HG03175 (cell line): ENCODE measurements at regions not wholly inside any gene's neighbourhood (a gene's known extent, or its start where the extent isn't known, plus 50 kb on each side); places are given as distances from the start of the nearest gene placed in this dataset.
"Not testable (repeated sequence)": the region's sequence is repeated elsewhere in the genome, so short reads cannot be mapped to it uniquely, and the experiment has no call there.

ENCODE experiments used
- ATAC-seq: cut with Tn5 transposase; IDR thresholded peaks from one replicate; pipeline ENCODE4 v1.9.1; 2021; ENCODE audit warnings: mild to moderate bottlenecking, moderate library complexity; ENCODE audit not compliant: unreplicated experiment

DNA sequence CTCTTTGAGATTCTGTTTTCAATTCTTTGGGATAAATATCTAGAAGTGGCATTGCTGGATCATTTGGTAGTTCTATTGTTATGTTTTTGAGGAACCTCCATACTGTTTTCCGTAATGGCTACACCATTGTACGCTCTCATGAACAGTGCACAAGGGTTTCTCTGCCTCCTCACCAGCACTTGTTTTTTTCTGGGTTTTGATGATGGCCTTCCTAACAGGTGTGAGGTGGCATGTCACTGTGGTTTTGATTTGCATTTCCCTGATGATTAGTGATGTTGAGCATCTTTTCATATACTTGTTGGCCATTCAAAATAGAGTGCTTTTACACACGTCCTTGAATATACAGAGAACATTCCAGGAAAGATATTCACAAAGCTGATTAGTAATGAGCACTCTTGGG, 86.8 kb upstream of the ADORA2B start:
- peak; percentile 56 for ATAC-seq

GRCh38 chr17:15860774-15861173, 84.2 kb upstream of the ADORA2B start:
- peak; percentile 66 for ATAC-seq

GRCh38 chr17:15864061-15864460, 80.9 kb upstream of the ADORA2B start:
- ATAC-seq, result not testable (repeated sequence)

DNA sequence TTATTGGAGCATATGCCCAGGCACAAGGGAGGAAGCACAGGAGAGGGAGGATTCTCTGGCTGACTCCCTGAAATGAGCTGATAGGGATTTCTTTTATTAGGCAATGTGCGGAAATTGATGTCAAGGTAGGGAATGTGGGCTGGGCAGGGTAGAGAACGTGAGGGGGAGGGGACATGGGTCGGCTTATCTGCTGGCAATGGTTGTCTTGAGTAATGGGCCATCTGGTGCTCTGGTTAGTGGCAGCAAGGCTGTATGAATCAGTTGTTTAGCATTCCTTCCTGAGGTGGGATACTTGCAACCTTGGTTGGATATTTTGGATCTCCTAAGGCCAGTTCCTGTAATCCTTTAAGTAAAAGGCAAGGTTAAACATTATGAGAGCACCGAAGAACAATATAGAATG, 80.5 kb upstream of the ADORA2B start:
- not testable (repeated sequence) for ATAC-seq

GRCh38 chr17:15866015-15866414, 78.9 kb upstream of the ADORA2B start:
- ATAC-seq, result not testable (repeated sequence)

GRCh38 chr17:15867331-15867730, 77.6 kb upstream of the ADORA2B start:
- not testable (repeated sequence) for ATAC-seq

DNA sequence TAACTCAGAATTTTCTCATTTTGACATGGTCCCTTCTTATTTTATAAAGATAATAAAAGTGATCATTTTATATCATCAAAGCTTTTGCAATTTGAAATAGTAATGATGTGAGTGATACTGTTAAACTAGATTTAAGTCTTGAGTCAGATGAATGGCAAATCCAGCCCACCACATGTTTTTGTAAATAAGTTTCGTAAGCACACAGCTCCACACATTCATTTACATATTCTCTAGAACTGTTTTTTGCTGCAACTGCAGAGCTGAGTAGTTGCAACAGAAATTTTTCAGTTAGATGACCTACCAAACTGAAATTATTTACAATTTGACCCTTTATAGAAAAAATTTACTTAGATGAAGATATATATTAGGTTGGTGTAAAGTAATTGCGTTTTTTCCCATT, 75.1 kb upstream of the ADORA2B start:
- ATAC-seq, result not testable (repeated sequence)

- not testable (repeated sequence) for ATAC-seq
These were observed 72.3 kb upstream of the ADORA2B start for GRCh38 chr17:15872677-15873076.

- not testable (repeated sequence) for ATAC-seq
These were observed 66.9 kb upstream of the ADORA2B start for GRCh38 chr17:15877882-15878500.

- ATAC-seq, result no peak
These were observed 62.7 kb upstream of the ADORA2B start for GRCh38 chr17:15882058-15882720.

DNA sequence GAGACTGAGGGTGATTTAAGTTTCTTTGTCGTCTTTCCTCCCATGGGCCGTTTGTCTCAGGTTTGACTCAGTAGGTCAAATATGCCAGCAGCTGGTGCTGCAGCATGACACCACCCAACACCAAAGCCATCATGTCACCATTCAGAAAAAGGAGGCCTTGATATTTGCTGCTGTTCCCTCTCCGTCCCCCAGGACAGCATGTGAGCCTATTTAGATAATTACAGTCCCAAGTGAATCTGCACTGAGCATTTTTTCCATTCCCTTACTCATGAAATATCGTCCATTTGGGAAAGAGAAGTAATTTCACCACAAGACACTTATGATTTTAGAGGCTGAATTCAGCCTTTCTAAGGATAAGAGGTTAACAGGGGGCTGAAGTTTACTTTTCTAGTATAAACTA, 62.2 kb upstream of the ADORA2B start:
- ATAC-seq, result no peak

- ATAC-seq, result no peak
These were observed 61.3 kb upstream of the ADORA2B start for GRCh38 chr17:15883617-15884111.

DNA sequence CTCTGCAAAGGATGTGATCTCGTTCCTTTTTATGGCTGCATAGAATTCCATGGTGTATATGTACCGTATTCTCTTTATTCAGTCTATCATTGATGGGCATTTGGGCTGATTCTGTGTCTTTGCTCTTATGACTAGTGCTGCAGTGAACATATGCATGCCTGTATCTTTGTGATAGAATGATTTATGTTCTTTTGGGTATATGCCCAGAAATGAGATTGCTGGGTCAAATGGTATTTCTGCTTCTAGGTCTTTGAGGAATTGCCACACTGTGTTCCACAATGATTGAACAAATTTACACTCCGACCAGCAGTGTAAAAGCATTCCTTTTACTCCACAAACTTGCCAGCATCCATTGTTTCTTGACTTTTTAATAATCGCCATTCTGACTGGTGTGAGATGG, 60.2 kb upstream of the ADORA2B start:
- ATAC-seq, result no peak

- no peak for ATAC-seq
These were observed 59.2 kb upstream of the ADORA2B start for GRCh38 chr17:15885770-15886169.

DNA sequence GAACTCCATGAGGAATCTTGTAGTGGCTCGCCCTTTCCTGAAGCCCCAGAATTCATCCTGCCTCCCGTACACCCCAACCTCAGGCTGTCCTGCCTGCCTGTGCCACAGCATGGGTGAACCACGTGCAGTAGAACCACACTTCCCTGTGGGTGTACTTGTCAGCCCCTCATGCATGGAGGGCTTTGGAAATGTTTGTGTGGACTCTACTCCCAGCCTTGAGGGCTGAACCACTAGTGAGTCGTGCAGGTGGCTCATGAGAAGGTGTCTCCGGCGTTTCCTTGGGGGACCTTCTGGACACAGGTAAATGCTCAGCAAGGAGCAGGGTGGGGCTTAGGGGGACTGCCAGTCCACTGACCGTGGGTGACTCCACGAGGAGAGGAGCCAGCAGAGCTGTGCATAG, 58.7 kb upstream of the ADORA2B start:
- ATAC-seq, result no peak

DNA sequence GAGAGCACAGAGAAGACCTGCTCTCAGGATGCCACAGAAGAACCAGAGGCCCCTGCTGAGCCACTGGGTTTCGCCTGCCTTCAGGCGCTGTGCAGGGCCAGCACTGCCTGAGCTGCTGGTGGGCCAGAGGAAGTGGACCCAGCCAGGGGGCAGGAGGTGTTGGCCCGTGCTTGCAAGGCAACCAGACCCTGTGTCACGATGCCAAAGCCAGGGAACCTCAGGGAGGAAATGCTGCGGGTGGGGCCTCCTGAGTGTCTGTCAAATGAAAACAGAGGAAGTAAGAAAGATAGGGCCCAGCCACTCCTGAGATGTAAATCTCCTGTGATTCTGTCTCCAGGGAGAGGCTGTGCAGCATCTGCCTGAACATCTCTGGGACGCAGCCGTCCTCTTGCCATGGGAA, 58.1 kb upstream of the ADORA2B start:
- no peak for ATAC-seq

- no peak for ATAC-seq
These were observed 56.5 kb upstream of the ADORA2B start for GRCh38 chr17:15888436-15888835.

DNA sequence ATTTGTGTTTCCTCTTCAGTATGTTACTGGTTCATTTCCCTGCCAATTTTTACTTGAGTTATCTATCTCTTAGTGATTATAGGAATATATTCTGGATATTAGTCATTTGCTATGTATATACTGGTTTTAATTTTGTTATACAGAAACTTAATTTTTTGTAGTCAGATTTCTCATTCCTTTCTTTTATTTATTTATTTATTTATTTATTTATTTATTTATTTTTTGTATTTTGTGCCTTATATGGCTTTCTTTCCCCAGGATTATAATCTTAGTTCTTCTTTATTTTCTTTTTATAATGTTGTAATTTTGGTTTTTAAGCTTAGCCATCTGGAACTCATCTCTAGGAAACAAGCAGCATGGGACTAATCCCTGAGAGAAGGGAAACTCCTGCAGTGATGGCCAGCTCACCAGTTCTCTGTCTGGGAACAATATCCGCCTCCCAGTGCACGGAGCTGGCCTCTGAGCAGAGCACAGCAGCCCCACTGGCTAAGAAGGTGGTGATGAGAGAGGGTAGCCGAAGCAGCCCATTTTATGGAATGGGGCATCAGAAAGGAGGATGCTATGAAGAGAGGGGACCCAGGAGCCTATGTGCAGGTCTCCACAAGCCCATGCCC, 54.5 kb upstream of the ADORA2B start:
- no peak for ATAC-seq

GRCh38 chr17:15891318-15891717, 53.6 kb upstream of the ADORA2B start:
- ATAC-seq, result no peak

GRCh38 chr17:15892244-15892643, 52.7 kb upstream of the ADORA2B start:
- ATAC-seq, result no peak

DNA sequence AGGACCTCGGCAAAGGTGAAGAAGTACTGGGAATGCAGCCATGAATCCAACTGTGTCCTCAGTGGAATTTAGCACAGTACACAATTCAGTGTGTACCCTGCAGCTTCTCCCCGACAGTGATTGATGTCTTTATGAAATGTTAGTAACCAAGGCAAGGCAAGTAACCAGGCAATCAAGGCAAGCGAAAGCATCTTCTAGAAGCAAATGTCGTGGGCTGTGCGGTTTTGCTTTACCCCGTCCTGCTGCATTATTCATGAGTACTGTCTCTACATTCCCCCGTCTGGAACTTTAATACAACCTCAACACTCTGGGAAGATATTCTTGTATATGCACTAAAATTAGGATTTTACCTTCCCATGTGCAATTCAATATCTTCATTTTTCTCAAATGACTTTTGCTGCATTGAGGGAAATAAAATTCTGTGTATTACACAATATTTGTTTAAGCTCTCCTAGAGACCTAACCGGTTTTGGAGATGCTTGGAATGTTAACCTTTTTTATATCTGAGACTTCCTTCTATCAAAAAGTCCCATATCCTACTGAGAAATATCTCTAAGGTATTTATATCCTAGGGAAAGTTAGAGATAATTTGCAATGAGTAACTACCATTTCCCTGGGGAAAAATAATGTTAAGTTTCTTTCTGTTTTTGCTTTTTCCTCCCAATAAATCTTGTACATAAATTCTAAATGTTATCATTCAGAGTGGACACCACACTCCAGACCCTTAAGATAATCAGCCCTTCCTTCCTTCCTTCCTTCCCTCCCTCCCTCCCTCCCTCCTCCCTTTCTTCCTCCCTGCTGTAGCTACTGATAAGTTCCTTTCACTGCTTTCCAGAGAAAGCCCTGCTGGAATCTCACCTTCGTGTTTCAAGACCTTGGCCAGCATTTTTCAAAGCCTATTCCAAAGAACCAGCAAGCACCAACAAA, 51.9 kb upstream of the ADORA2B start:
- ATAC-seq, result no peak
